ENCODE measurements at regions not wholly inside any gene's neighbourhood (a gene's known extent, or its start where the extent isn't known, plus 50 kb on each side); places are given as distances from the start of the nearest gene placed in this dataset.

- TF ChIP-seq POLR2A (IDR thresholded peaks at IDR 0.05; ENCODE audit: low read length) (no peak), GATA1 (IDR thresholded peaks at IDR 0.05; ENCODE audit: low read depth, low read length) (no peak)
Observed at GRCh38 chr2:198440833-198441232, 636.4 kb downstream of the PLCL1 start.
